ENCODE measurements at regions not wholly inside any gene's neighbourhood (a gene's known extent, or its start where the extent isn't known, plus 50 kb on each side); places are given as distances from the start of the nearest gene placed in this dataset.

- DNase-seq: no peak
Measured at GRCh38 chr14:54211551-54212308, 185.1 kb upstream of the CDKN3 start.

- no peak for DNase-seq
Measured at GRCh38 chr14:54213536-54213935, 183.3 kb upstream of the CDKN3 start.

GRCh38 chr14:54216827-54217226, 180.0 kb upstream of the CDKN3 start:
- no peak for DNase-seq

- DNase-seq: no peak
Measured at GRCh38 chr14:54219261-54220070, 177.3 kb upstream of the CDKN3 start.

- DNase-seq: no peak
Measured at GRCh38 chr14:54220071-54220703, 176.6 kb upstream of the CDKN3 start.

- DNase-seq: no peak
Measured at GRCh38 chr14:54220704-54221431, 175.9 kb upstream of the CDKN3 start.

- no peak for DNase-seq
Measured at GRCh38 chr14:54221432-54221803, 175.4 kb upstream of the CDKN3 start.

- no peak for DNase-seq
Measured at GRCh38 chr14:54221971-54222370, 174.8 kb upstream of the CDKN3 start.

GRCh38 chr14:54223831-54224402, 172.9 kb upstream of the CDKN3 start:
- no peak for DNase-seq

GRCh38 chr14:54225457-54226060, 171.2 kb upstream of the CDKN3 start:
- DNase-seq: no peak

- DNase-seq: no peak
Measured at GRCh38 chr14:54226103-54226502, 170.7 kb upstream of the CDKN3 start.

- no peak for DNase-seq
Measured at GRCh38 chr14:54226558-54226957, 170.2 kb upstream of the CDKN3 start.

GRCh38 chr14:54229136-54229535, 167.7 kb upstream of the CDKN3 start:
- no peak for DNase-seq

GRCh38 chr14:54230645-54231044, 166.2 kb upstream of the CDKN3 start:
- no peak for DNase-seq

GRCh38 chr14:54232735-54233134, 164.1 kb upstream of the CDKN3 start:
- DNase-seq: no peak

GRCh38 chr14:54241517-54241916, 155.3 kb upstream of the CDKN3 start:
- no peak for DNase-seq

- DNase-seq: no peak
Measured at GRCh38 chr14:54251356-54251755, 145.5 kb upstream of the CDKN3 start.

- no peak for DNase-seq
Measured at GRCh38 chr14:54252072-54252730, 144.6 kb upstream of the CDKN3 start.

- no peak for DNase-seq
Measured at GRCh38 chr14:54253195-54253947, 143.4 kb upstream of the CDKN3 start.

GRCh38 chr14:54256156-54256555, 140.7 kb upstream of the CDKN3 start:
- no peak for DNase-seq

GRCh38 chr14:54257424-54257823, 139.4 kb upstream of the CDKN3 start:
- DNase-seq: no peak
